ENCODE measurements at regions not wholly inside any gene's neighbourhood (a gene's known extent, or its start where the extent isn't known, plus 50 kb on each side); places are given as distances from the start of the nearest gene placed in this dataset.

DNA sequence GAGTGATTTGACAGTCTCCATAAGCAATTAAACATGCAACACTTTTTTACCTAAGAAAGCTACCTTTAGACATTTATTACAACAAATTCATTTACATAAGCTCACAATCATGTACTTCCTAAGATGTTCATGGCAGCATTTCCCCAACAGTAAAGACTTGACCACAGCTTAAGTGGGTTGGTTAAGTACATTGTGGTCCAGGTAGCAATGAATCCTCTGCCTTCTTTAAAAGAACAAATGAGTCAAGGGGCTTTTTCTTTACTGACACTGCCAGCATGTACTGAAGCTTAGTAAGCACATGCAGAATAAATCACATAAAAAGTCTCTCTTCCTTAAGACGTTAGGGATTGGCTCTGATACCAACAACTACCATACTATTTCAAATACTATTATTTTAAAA is 183.7 kb upstream of the USP9Y start:
- Histone ChIP-seq H3K36me3 (no peaks in the 10 kb centered on the region), H3K4me3 (no peak overlapping the region), H3K4me1 (no peaks in the 10 kb centered on the region), H3K9me3 (no peaks in the 10 kb centered on the region), H3K27me3 (no peaks in the 10 kb centered on the region), H3K27ac (no peak overlapping the region)
- no CpG with 5 or more reads among the region's 1 CpG for WGBS
- TF ChIP-seq EP300 (IDR thresholded peaks at IDR 0.05) (no peak), POLR2A (IDR thresholded peaks at IDR 0.05) (no peak), POLR2AphosphoS5 (IDR thresholded peaks at IDR 0.05) (no peak)
- TF ChIP-seq, protein P1, sequence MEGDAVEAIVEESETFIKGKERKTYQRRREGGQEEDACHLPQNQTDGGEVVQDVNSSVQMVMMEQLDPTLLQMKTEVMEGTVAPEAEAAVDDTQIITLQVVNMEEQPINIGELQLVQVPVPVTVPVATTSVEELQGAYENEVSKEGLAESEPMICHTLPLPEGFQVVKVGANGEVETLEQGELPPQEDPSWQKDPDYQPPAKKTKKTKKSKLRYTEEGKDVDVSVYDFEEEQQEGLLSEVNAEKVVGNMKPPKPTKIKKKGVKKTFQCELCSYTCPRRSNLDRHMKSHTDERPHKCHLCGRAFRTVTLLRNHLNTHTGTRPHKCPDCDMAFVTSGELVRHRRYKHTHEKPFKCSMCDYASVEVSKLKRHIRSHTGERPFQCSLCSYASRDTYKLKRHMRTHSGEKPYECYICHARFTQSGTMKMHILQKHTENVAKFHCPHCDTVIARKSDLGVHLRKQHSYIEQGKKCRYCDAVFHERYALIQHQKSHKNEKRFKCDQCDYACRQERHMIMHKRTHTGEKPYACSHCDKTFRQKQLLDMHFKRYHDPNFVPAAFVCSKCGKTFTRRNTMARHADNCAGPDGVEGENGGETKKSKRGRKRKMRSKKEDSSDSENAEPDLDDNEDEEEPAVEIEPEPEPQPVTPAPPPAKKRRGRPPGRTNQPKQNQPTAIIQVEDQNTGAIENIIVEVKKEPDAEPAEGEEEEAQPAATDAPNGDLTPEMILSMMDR (IDR thresholded peaks at IDR 0.05), result no peak
- DNase-seq (ENCODE audit: low spot score in 2 of 2), result no peak

DNA sequence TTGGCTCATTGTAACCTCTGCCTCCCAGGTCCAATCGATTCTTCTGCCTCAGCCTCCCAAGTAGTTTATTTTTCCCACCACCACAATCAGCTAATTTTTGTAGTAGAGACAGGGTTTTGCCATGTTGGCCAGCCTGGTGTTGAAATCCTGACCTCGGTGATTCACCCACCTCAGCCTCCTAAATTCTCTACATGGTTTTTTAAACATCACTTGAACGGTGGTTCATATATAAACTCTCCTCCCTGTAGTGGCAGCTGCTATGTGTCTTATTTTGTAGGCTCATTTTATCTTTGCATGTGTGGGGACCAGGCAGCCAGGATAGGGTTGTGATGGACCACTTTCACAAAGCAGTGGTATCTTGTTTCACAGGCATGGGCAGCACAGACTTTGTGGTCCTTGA is 175.8 kb upstream of the USP9Y start:
- Histone ChIP-seq H3K9me3 (no peaks in the 10 kb centered on the region), H3K4me1 (no peaks in the 10 kb centered on the region), H3K36me3 (no peaks in the 10 kb centered on the region), H3K4me3 (no peak overlapping the region), H3K27me3 (no peaks in the 10 kb centered on the region), H3K27ac (no peak overlapping the region)
- no peak for DNase-seq (ENCODE audit: low spot score in 2 of 2)
- TF ChIP-seq EP300 (IDR thresholded peaks at IDR 0.05) (no peak), POLR2A (IDR thresholded peaks at IDR 0.05) (no peak), POLR2AphosphoS5 (IDR thresholded peaks at IDR 0.05) (no peak)
- TF ChIP-seq, protein P1 (IDR thresholded peaks at IDR 0.05), result no peak
- no CpG with 5 or more reads among the region's 3 CpGs for WGBS

DNA sequence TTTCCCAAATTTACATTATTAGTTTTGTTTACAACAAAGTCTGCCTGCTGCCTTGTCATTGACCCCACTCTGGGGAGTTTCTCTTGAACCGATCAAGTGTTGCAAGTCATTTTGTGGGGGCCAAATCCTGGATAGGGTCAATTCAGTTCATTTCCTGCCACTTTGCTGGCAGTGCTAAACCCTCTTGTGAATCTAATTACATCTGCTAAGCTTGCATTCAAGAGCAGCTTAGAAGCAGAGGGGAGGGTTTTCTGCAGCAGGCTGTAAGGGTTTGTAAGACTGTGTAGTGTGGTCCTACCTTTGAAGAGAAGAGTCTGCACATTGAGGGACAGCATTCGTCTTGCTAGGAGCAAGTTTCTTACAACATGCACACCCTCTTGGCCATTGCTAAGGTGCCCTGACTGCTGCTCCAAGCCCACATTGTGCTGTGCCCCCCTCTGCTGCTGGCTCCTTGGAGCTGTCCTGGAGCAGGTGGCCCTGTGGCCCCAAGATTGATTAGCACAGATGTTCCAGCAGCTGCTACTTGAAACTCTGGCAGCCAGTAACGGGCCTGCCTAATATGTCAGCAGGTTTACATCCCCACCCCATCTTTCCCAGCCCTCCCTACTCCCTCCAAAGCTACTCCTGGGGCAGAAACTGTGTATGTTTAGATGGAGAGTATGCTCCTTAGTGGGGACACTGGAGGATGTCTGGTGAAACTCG is 174.5 kb upstream of the USP9Y start:
- Histone ChIP-seq H3K4me3 (no peak overlapping the region), H3K4me1 (no peaks in the 10 kb centered on the region), H3K27ac (no peak overlapping the region), H3K36me3 (no peaks in the 10 kb centered on the region), H3K27me3 (no peaks in the 10 kb centered on the region), H3K9me3 (no peaks in the 10 kb centered on the region)
- no peak for DNase-seq (ENCODE audit: low spot score in 2 of 2)
- TF ChIP-seq EP300 (IDR thresholded peaks at IDR 0.05) (no peak), POLR2AphosphoS5 (IDR thresholded peaks at IDR 0.05) (no peak), POLR2A (IDR thresholded peaks at IDR 0.05) (no peak)
- TF ChIP-seq, protein P1 (IDR thresholded peaks at IDR 0.05), result no peak
- WGBS, result no CpG with 5 or more reads among the region's 4 CpGs

DNA sequence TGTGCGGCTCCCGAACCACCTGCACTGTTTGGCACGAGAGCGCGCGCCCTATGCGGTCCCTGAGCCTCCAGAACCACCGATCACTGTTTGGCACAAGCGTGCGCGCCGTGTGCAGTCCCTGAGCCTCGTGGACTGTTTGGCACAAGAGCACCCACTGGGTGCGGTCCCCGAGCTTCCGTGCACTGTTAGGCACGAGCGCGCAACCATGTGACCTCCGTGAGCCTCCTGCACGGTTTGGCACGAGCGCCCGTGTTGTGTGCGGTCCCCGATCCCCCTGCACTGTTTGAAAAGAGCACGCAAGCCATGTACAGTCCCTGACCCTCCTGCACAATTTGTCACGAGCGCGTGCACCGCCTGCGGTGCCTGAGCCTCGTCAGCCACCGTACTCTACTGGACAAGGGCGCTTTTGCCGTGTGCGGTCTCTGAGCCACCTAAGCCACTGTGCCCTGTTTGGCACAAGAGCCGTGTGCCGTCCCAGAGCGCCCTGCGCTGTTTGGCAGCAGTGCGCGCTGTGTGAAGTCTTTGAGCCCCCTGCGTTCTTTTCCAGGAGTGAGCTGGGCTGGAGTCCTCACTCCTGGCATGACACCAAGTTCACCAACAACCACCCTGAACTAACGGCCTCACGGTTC is 163.7 kb upstream of the USP9Y start:
- TF ChIP-seq POLR2A (IDR thresholded peaks at IDR 0.05), result no peak
- no peak for TF ChIP-seq POLR2AphosphoS5 (IDR thresholded peaks at IDR 0.05)
- TF ChIP-seq, protein P1 (IDR thresholded peaks at IDR 0.05), result no peak
- TF ChIP-seq EP300 (IDR thresholded peaks at IDR 0.05), result no peak
- no peak overlapping the region for H3K27ac ChIP-seq
- DNase-seq (ENCODE audit: low spot score in 2 of 2), result no peak
- no peaks in the 10 kb centered on the region for H3K9me3 ChIP-seq
- no CpG with 5 or more reads among the region's 46 CpGs for WGBS
- H3K4me3 ChIP-seq, result peak overlapping the region; percentile 38
- H3K4me1 ChIP-seq, result no peaks in the 10 kb centered on the region
- peaks cover 3% of the 10 kb centered on the region for H3K27me3 ChIP-seq
- H3K36me3 ChIP-seq, result no peaks in the 10 kb centered on the region

DNA sequence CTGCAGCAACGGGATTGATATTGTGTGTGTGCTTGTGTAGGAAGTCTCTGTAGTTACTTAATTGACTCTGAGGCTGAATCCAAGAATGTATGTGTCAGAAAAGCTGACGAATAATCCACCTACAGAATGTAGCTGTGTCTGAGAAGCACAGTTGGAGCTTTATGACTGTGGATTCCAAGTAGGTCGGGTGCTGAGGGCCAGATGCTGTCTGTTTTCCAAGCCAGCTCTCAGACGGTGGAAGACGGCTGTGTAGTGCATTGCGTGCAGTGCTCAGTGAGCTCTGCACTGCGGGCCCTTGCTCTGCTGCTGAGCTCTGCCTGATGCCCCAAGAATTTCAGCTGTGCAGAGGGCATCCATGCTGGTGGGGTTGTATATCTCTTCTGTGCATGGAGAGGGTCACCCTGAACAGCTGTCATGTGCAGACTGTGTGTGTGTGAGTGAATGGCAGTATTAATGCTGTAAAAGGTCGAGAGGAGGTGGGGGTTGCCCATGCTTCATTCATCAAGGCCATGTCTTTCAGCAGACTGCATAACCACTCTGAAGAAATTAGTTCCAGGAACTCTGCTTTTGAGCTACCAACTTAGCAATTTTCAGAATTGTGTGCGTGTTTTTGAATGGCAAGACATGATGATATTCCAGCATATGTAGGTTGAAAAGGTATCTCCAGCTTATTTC is 154.1 kb upstream of the USP9Y start:
- no CpG with 5 or more reads among the region's 9 CpGs for WGBS
- H3K4me3 ChIP-seq, result no peak overlapping the region
- TF ChIP-seq POLR2AphosphoS5 (IDR thresholded peaks at IDR 0.05), result no peak
- TF ChIP-seq POLR2A (IDR thresholded peaks at IDR 0.05), result no peak
- no peak for TF ChIP-seq EP300 (IDR thresholded peaks at IDR 0.05)
- TF ChIP-seq, protein P1 (IDR thresholded peaks at IDR 0.05), result no peak
- no peaks in the 10 kb centered on the region for H3K36me3 ChIP-seq
- H3K9me3 ChIP-seq, result no peaks in the 10 kb centered on the region
- H3K27ac ChIP-seq, result no peak overlapping the region
- H3K27me3 ChIP-seq, result no peaks in the 10 kb centered on the region
- no peaks in the 10 kb centered on the region for H3K4me1 ChIP-seq
- no peak for DNase-seq (ENCODE audit: low spot score in 2 of 2)
